ENCODE measurements at regions not wholly inside any gene's neighbourhood (a gene's known extent, or its start where the extent isn't known, plus 50 kb on each side); places are given as distances from the start of the nearest gene placed in this dataset.

- DNase-seq, result no peak
These were observed 100.9 kb upstream of the CCDC150 start for GRCh38 chr2:196538646-196539045.

DNA sequence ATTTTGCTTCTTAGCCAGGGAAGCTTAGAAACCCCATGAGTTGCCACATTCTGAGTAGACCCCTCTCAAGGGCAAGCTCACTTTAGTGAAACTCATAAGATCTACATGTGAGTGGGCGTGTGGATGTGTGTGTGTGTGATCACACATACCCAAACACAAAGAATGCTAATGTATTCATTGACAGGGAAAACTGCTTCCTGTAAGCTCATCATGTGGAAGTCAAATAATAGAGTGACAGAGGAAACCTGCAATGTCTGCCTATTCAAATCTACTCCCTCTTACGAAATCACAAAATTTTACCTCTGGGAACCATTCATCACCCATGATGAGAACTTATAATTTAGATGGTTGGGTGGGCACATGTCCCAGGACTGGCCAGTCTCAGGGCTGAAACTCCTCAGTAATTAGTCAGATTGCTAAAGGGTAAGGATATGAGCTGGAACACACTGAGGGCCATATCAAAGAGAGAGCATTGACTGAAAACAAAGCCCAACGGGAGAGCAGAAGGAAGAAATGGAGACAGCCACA is 94.5 kb upstream of the CCDC150 start:
- DNase-seq, result no peak

DNA sequence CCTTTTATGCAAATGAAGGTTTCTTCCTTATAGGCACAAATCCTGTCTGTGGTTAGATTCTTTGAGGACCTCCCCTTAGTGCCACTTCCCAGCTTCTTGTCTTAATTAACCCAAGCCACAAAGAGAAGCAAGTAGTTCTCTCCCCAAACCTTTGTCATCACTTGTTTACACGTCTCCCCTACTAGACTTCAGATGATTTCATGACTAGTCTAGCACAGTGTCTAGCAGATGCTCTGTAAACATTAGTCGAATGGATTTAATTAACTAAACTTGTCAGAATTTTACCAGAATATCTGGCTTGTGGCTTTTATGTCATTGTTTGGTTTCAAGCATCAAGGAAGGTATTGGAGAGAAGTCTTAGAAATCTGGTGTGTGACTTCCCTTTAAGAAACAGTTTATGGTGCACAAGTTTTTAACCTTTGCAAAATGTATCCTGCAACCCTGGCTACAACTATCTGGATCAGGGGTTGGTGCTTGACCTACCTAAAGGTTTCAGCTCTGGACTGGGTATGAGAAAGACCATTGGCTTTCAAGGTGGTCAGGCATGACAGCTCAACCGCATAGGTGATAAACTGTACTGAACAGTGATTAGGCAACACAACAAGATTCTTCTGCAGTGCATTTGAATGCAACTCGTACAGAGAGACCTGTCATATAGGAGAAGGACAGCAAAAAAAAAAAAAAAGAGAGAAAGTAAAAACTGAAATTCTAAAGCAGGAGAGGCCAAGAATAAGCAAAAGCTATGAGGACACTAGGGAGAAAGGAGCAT is 93.2 kb upstream of the CCDC150 start:
- no peak for DNase-seq

GRCh38 chr2:196549052-196549451 is 90.5 kb upstream of the CCDC150 start:
- DNase-seq, result no peak

- no peak for DNase-seq
These were observed 88.5 kb upstream of the CCDC150 start for GRCh38 chr2:196551014-196551413.

DNA sequence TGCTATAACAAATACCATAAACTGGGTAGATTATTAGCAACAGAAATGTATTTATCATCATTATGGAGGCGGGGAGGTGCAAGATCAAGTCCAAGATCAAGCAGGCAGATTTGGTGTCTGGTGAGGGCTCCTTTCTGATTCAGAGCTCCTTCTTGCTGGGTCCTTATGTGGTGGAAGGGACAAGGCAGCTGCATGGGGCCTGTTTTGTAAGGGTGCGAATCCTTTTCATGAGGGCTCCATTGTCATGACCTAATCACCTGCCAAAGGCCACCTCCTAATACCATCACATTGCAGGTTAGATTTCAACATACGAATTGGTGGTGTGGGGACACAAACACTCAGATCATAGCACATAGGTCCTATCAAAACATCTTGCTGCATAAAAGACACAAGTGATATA is 84.4 kb upstream of the CCDC150 start:
- no peak for DNase-seq

GRCh38 chr2:196555726-196556125 is 83.8 kb upstream of the CCDC150 start:
- DNase-seq, result no peak

GRCh38 chr2:196558497-196558896 is 81.0 kb upstream of the CCDC150 start:
- no peak for DNase-seq

DNA sequence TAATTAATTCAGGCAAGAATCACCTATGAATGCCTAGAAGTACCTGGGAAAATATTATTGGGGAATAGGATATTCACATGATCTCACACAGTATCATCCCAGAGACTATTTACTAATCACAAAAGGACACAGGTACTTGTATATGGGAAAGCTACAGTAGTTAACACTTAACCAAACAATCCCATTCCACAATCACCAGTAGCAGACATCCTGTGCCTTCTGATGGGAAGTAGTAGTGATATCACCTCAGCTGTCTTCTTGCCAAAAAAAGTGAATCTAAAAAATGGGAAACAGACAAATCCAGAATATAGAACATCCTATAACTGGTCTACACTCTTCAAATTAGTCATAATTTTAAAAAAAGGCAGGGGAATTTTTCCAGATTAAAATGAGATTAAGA is 75.6 kb upstream of the CCDC150 start:
- no peak for DNase-seq

DNA sequence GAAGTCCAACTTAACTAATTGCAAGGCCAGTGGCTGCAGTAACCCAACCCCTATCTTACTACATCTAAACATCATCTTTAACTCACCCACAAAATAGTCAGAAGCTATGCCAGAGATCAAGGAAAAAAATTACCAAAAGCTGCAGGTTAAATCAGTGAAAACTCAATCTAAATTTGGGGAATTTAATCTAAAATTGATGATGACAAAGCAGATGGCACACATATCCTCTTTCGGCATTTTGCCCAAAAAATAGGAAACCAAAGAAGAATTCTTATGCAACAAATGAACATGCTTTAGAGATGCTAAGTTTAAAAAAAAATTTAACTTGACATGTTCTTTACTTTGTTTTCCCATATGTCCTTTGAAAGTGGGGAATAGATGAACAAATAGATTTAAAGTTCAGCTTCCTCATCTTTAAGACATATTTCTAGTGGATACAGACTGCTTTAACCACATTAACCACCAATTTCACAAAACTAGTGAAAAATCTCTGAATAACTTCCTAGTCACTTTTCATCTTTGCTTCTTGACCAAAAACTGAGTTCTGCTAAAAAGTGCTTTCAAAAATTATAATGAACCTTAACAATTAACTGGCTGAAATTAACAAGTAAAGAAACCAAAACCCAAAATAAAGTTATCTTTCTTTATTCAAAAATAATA is 74.3 kb upstream of the CCDC150 start:
- DNase-seq, result no peak

DNA sequence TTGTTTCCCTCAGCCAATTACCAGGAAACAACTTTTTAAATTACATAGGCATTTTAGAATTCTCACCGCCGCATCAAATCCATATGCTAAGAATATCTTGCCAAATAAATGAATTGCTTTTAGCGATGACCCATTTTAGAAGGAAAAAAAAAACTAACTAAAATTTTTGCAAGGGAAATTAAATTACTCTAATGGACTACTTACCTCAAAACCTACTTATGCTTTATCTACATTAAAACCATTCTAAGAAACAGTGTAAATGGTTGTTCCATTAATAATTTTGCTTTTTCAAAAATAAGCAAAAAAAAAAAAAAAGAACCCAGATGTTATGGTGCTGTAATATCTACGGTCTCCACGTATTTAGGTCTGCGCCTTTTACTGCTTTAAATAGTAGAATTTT is 73.5 kb upstream of the CCDC150 start:
- DNase-seq, result no peak

GRCh38 chr2:196566961-196567666 is 72.4 kb upstream of the CCDC150 start:
- no peak for DNase-seq

- no peak for DNase-seq
These were observed 71.0 kb upstream of the CCDC150 start for GRCh38 chr2:196568506-196568905.

DNA sequence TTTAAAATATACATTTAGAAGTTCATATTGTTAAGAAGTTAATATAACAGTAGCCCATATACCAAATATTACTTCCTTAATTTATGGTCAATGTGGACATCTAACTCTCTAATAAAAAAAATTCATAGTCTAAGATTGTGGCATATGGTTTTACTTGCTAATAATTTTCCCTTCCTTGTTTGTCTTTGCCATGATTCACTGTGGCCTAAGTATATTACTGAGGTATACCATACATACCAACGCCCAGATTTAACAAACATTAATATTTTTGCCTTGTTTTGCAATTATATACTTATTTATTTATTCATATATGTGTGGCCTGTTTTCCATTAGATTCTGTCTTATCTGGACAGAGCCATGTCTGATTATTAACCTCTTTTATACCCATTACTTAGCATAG is 54.6 kb upstream of the CCDC150 start:
- DNase-seq, result no peak

DNA sequence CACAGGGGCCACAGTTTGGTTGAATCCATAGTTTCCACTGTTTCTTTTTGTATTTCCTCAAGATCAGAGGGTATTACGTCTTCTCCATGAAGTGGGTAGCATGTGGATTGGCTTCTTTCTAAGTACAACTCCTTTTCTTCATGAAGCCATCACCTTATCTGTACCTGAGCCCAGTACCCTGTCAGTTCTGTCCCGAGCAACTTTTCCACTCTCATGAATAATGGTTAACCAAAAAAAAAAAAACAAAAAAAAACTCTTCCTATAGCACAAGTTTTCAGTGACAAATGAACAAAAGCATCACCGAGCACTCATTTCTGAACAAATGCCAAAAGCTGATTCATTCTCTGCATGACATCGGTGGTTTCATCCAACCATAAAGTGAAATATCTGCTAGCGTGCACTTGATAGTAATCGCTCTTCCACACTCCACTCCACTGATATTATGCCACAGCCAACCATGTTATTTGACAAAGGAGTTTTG is 53.0 kb upstream of the CCDC150 start:
- no peak for DNase-seq

DNA sequence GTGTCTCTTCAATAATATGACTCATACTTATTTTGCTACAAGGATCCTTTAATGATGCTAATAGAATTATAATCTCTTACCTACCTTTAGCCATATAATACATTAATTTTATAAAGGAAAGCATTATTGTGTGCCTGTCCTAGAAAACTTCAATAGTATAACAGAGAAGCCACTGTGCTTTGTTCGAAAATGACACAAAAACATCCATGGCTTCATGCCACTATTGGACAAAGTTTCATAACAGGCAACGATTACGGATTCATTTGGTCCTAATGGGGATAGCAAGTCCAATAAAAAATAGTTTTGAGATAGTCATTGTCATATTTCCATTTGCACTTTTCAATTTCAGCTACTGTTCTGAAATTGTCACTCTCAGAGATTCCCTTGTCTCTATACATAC is 52.5 kb upstream of the CCDC150 start:
- DNase-seq, result no peak

GRCh38 chr2:196587739-196588138 is 51.8 kb upstream of the CCDC150 start:
- no peak for DNase-seq

GRCh38 chr2:196589419-196589818 is 50.1 kb upstream of the CCDC150 start:
- DNase-seq, result no peak
